Smooth muscle cell (in vitro differentiated cells): ENCODE measurements at regions not wholly inside any gene's neighbourhood (a gene's known extent, or its start where the extent isn't known, plus 50 kb on each side); places are given as distances from the start of the nearest gene placed in this dataset.

Source experiments
- DNase-seq: peaks from one replicate; lab custom pipeline; 2025; ENCODE audit not compliant: unreplicated experiment; lab: John Stamatoyannopoulos, UW
- H2AFZ ChIP-seq: fragments of 200-600 bp; sonication (generic); 2 replicates; pipeline ENCODE4 v1.6.0; 2016; ENCODE audit warnings: antibody characterized with exemption, low read depth, mild to moderate bottlenecking
- H3F3A ChIP-seq: fragments of 200-600 bp; sonication (generic); 2 replicates; pipeline ENCODE4 v1.6.0; 2017; ENCODE audit warnings: antibody characterized with exemption, low read depth
- H3K27ac ChIP-seq: fragments of 200-600 bp; sonication (generic); 2 replicates; pipeline ENCODE4 v1.5.1; 2016; ENCODE audit warnings: low read depth, mild to moderate bottlenecking
- H3K27me3 ChIP-seq: fragments of 200-600 bp; sonication (generic); 2 replicates; pipeline ENCODE4 v1.6.1; 2016; ENCODE audit warnings: low read depth, mild to moderate bottlenecking
- H3K36me3 ChIP-seq: fragments of 200-600 bp; sonication (generic); 2 replicates; pipeline ENCODE4 v1.5.1; 2016; ENCODE audit warnings: low read depth
- H3K4me1 ChIP-seq: fragments of 200-600 bp; sonication (generic); 2 replicates; pipeline ENCODE4 v1.5.1; 2016; ENCODE audit warnings: low read depth
- H3K4me2 ChIP-seq: fragments of 200-600 bp; sonication (generic); 2 replicates; pipeline ENCODE4 v1.6.0; 2016; ENCODE audit warnings: mild to moderate bottlenecking
- H3K4me3 ChIP-seq: fragments of 200-600 bp; sonication (generic); 2 replicates; pipeline ENCODE4 v1.5.1; 2016; ENCODE audit warnings: mild to moderate bottlenecking
- H3K79me2 ChIP-seq: fragments of 200-600 bp; sonication (generic); 2 replicates; pipeline ENCODE4 v1.6.0; 2016; ENCODE audit warnings: low read depth, mild to moderate bottlenecking
- H3K9ac ChIP-seq: fragments of 200-600 bp; sonication (generic); 2 replicates; pipeline ENCODE4 v1.6.0; 2016; ENCODE audit warnings: low read depth
- H3K9me3 ChIP-seq: fragments of 200-600 bp; sonication (generic); replicated peaks from 2 replicates; pipeline ENCODE4 v1.5.1; 2016; ENCODE audit warnings: low read depth
- H4K20me1 ChIP-seq: fragments of 200-600 bp; sonication (generic); 2 replicates; pipeline ENCODE4 v1.6.0; 2016; ENCODE audit warnings: low read depth
- WGBS: methylation state at CpG from one replicate; pipeline ENCODE4 v1.1.7; 2016; ENCODE audit warnings: low lambda C conversion rate; 5-methylcytosine and 5-hydroxymethylcytosine counted together
- TF ChIP-seq, protein P1 (sequence below): fragments of 200-600 bp; sonication (generic); IDR thresholded peaks from 2 replicates; pipeline ENCODE4 v1.5.1; 2017; ENCODE audit warnings: borderline replicate concordance, mild to moderate bottlenecking, antibody characterized with exemption; ENCODE audit not compliant: insufficient read depth, poor library complexity, severe bottlenecking

DNA sequence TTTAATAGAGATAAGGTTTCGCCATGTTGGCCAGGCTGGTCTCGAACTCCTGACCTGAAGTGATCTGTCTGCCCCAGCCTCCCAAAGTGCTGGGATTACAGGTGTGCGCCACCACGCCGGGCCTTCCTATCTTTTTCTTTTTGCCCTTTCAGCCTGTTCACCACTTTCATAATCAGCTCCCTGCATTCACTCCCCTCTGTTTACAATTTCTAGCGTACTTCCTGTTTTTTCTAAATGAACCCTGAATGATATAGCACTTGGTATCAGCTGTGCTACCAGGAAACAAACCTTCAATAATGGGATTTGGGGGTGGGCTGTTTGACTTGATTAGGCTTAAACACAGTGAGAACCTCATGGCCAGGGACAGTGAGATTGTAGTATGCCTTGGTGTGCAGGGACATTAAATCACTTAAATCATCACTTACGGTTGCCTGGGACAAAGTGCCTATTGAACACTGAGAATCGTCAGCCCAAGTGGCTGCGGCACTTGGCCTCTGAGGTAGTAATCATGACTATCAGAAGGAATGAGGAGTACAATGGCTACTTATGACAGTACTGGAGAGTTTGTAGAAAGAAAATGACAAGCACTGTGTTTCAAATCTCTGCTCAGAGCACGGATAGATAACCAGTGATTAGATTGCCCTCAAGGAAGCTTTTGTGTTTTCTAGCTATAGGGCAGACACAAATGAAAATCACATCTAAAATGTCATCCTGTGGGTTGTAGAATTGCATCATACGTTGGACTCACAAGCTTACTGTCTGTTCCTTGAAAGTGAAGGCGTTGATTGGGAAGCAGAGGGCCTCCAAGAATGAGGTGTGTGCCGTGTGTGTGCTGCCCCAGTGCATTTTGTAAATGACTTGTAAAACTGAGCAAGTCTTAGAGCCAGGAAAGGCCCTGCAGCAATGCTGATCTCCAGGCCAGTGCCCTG is 661.8 kb downstream of the MATN1 start:
- DNase-seq: no peak
- Histone ChIP-seq H3K36me3 (no peaks in the 10 kb centered on the region), H3F3A (no peaks in the 10 kb centered on the region), H3K27ac (no peak overlapping the region), H3K4me3 (no peak overlapping the region), H3K79me2 (no peaks in the 10 kb centered on the region), H4K20me1 (no peaks in the 10 kb centered on the region), H3K9me3 (no peaks in the 10 kb centered on the region), H3K4me1 (no peaks in the 10 kb centered on the region), H3K4me2 (no peak overlapping the region), H2AFZ (no peak overlapping the region), H3K27me3 (peaks cover 3% of the 10 kb centered on the region), H3K9ac (no peak overlapping the region)
- WGBS: 68% methylated on average over 13 of the region's 13 CpGs
- TF ChIP-seq, protein P1, sequence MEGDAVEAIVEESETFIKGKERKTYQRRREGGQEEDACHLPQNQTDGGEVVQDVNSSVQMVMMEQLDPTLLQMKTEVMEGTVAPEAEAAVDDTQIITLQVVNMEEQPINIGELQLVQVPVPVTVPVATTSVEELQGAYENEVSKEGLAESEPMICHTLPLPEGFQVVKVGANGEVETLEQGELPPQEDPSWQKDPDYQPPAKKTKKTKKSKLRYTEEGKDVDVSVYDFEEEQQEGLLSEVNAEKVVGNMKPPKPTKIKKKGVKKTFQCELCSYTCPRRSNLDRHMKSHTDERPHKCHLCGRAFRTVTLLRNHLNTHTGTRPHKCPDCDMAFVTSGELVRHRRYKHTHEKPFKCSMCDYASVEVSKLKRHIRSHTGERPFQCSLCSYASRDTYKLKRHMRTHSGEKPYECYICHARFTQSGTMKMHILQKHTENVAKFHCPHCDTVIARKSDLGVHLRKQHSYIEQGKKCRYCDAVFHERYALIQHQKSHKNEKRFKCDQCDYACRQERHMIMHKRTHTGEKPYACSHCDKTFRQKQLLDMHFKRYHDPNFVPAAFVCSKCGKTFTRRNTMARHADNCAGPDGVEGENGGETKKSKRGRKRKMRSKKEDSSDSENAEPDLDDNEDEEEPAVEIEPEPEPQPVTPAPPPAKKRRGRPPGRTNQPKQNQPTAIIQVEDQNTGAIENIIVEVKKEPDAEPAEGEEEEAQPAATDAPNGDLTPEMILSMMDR: no peak

DNA sequence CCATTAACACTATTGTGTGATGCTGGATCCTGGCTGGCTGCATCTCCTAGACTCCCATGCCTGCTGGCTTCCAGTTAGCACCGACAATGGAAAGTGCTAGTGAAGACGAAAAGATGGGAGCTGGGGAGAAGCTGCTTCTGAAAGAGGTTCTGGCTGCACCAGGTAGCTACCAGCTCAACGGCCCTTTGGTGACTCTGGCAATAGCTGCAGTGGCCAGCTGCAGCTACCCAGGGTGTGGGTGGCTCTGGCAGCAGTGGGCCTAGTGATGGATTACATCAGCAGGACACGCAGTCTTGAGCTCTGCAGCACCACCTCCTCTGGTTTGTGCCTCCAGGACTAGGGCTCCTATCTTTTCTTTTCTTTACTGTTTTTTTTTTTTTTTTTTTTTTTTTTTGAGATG is 662.6 kb downstream of the MATN1 start:
- Histone ChIP-seq H3F3A (no peaks in the 10 kb centered on the region), H3K79me2 (no peaks in the 10 kb centered on the region), H3K9me3 (no peaks in the 10 kb centered on the region), H4K20me1 (no peaks in the 10 kb centered on the region), H3K4me3 (no peak overlapping the region), H3K9ac (no peak overlapping the region), H3K4me2 (no peak overlapping the region), H3K27me3 (peaks cover 10% of the 10 kb centered on the region), H3K27ac (no peak overlapping the region), H2AFZ (no peak overlapping the region), H3K36me3 (no peaks in the 10 kb centered on the region), H3K4me1 (no peaks in the 10 kb centered on the region)
- DNase-seq: no peak
- TF ChIP-seq, protein P1: no peak
- WGBS: 70% methylated on average over 4 of the region's 4 CpGs

DNA sequence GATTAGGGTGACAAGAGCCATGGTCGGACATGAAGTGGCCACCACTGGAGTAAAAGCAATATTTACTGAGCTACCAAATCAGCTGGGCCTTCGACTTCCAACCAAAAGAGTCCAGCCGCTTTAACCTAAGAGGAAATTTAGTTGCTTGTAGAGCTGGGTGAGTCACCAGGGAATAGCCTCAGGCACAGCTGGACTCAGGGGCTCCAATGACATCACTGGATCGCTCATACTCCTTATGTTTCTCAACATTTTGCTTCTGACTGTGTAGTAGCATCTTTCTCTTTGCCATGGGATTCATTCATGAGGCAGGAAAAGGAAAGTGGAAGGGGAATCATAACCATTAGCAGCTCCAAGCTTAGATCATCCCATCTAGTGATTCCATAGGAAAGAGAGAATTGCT is 664.4 kb downstream of the MATN1 start:
- H3F3A ChIP-seq: no peaks in the 10 kb centered on the region
- H3K9ac ChIP-seq: no peak overlapping the region
- no peak overlapping the region for H3K4me2 ChIP-seq
- no peak overlapping the region for H2AFZ ChIP-seq
- no peak for DNase-seq
- H3K79me2 ChIP-seq: no peaks in the 10 kb centered on the region
- no peaks in the 10 kb centered on the region for H4K20me1 ChIP-seq
- WGBS: 18% methylated on average over 4 of the region's 4 CpGs
- H3K27ac ChIP-seq: no peak overlapping the region
- H3K27me3 ChIP-seq: peaks cover 25% of the 10 kb centered on the region
- H3K9me3 ChIP-seq: no peaks in the 10 kb centered on the region
- no peaks in the 10 kb centered on the region for H3K4me1 ChIP-seq
- H3K4me3 ChIP-seq: no peak overlapping the region
- H3K36me3 ChIP-seq: no peaks in the 10 kb centered on the region
- TF ChIP-seq, protein P1: no peak

DNA sequence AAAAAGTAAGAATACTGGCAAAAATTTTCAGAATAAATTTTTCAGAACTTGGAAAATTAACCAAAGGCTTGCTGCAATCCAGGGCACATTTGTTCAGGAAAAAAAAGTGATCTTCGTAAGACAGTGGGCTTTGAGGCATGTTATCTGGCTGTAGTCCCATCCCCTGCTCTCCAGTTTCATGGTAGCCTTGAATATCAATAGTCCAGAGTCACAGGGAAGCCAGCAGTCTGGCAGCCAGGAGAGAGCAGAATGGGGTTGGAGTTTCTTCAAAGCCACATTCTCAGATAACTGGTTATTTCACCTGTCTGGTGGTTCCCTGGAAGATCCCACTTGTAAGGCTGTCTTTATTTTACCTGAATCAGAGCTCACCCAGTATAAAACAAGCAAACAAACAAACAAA is 669.3 kb downstream of the MATN1 start:
- WGBS: 50% methylated on average over 1 of the region's 1 CpG
- H3K9ac ChIP-seq: no peak overlapping the region
- no peaks in the 10 kb centered on the region for H3K9me3 ChIP-seq
- H3K4me1 ChIP-seq: no peaks in the 10 kb centered on the region
- no peak overlapping the region for H3K4me3 ChIP-seq
- no peak overlapping the region for H2AFZ ChIP-seq
- H4K20me1 ChIP-seq: no peaks in the 10 kb centered on the region
- no peaks in the 10 kb centered on the region for H3K36me3 ChIP-seq
- H3K27me3 ChIP-seq: peaks cover 38% of the 10 kb centered on the region
- no peak overlapping the region for H3K4me2 ChIP-seq
- TF ChIP-seq, protein P1: no peak
- DNase-seq: no peak
- no peak overlapping the region for H3K27ac ChIP-seq
- no peaks in the 10 kb centered on the region for H3F3A ChIP-seq
- no peaks in the 10 kb centered on the region for H3K79me2 ChIP-seq
